ENCODE measurements at regions not wholly inside any gene's neighbourhood (a gene's known extent, or its start where the extent isn't known, plus 50 kb on each side); places are given as distances from the start of the nearest gene placed in this dataset.

DNA sequence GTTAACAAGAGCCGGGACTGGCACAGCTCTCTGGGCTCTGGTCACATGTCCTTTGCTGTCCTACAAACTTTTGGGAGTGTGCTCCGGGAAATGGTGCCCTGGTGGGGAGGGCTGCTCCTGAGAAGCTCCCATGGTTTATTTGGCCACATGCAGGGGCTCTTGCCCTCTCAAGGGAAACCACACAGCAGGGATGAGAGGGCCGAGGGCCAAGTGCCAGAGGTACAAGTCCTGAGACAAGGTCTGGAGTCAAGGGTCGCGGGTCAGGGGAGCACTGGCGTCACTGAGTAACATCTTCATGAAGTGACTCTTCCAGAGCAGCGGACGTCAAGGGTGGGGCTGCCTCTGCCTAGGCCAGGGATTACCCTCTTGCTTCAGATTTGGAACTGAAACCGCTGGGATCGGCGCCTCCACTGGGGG, 1160.6 kb downstream of the TBC1D22A start:
- no peak overlapping the region for H4K91ac ChIP-seq (ENCODE audit: insufficient read depth, low read depth, low read length)
- H3K18ac ChIP-seq (ENCODE audit: low read depth, low read length), result no peak overlapping the region
- H2BK5ac ChIP-seq (ENCODE audit: low read depth, low read length, poor library complexity, severe bottlenecking), result no peak overlapping the region
- H3K9ac ChIP-seq (ENCODE audit: low read depth, low read length), result no peak overlapping the region
- H3K14ac ChIP-seq (replicated peaks; ENCODE audit: low read depth, low read length), result no peak overlapping the region
- no peak overlapping the region for H3K4me3 ChIP-seq (ENCODE audit: insufficient read depth, low read depth, low read length)
- no peak overlapping the region for H3K23ac ChIP-seq (ENCODE audit: low read depth, low read length)
- no peaks in the 10 kb centered on the region for H4K20me1 ChIP-seq (ENCODE audit: insufficient read depth, low read length)
- H4K5ac ChIP-seq (ENCODE audit: low read depth, low read length), result no peak overlapping the region
- ATAC-seq (ENCODE audit: low read depth) (no peak), DNase-seq (no peak)
- no peak overlapping the region for H2AK5ac ChIP-seq (ENCODE audit: low read depth, low read length)
- H2AFZ ChIP-seq (replicated peaks; ENCODE audit: low read length, poor library complexity), result no peak overlapping the region
- no peaks in the 10 kb centered on the region for H3K9me1 ChIP-seq (ENCODE audit: insufficient read depth, low read length)
- intact Hi-C loops (cut with micrococcal nuclease) (no loop called here), in situ Hi-C loops (cut with MboI; ENCODE audit: low sequenced_read_pairs) (no loop called here), dilution Hi-C loops (cut with HindIII; ENCODE audit: low sequenced_read_pairs, unreplicated experiment) (no loop called here)
- no peaks in the 10 kb centered on the region for H3K27me3 ChIP-seq (ENCODE audit: control insufficient read depth, insufficient read depth, low read length)
- H4K8ac ChIP-seq (ENCODE audit: low read depth in 2 of 2, low read length in 2 of 2), result no peak overlapping the region
- H3K4me2 ChIP-seq (ENCODE audit: low read depth, low read length), result no peak overlapping the region
- H2BK20ac ChIP-seq (ENCODE audit: low read depth, low read length), result no peak overlapping the region
- no peaks in the 10 kb centered on the region for H3K79me1 ChIP-seq (ENCODE audit: low read depth in 1 of 2, low read length in 2 of 2)
- H2BK120ac ChIP-seq (ENCODE audit: low read depth, low read length), result no peak overlapping the region
- TF ChIP-seq MXI1 (IDR thresholded peaks at IDR 0.05; ENCODE audit: borderline replicate concordance, low read depth, low read length), result no peak
- TF ChIP-seq MAZ (IDR thresholded peaks at IDR 0.05; ENCODE audit: borderline replicate concordance, low read depth, low read length), result no peak
- no peak for TF ChIP-seq SMC3 (IDR thresholded peaks at IDR 0.05; ENCODE audit: low read depth, low read length)
- no peak for TF ChIP-seq NFE2L2 (IDR thresholded peaks at IDR 0.05; ENCODE audit: low read depth, low read length)
- TF ChIP-seq CHD1 (IDR thresholded peaks at IDR 0.05; ENCODE audit: low read depth, low read length), result no peak
- TF ChIP-seq FOS (IDR thresholded peaks at IDR 0.05; ENCODE audit: low read depth, low read length), result no peak
- no peak for TF ChIP-seq BHLHE40 (IDR thresholded peaks at IDR 0.05; ENCODE audit: low read depth, low read length)
- TF ChIP-seq RAD21 (IDR thresholded peaks at IDR 0.05; ENCODE audit: low read length), result no peak
- TF ChIP-seq RFX5 (IDR thresholded peaks at IDR 0.05; ENCODE audit: low read depth, low read length), result no peak
- TF ChIP-seq CEBPB (IDR thresholded peaks at IDR 0.05; ENCODE audit: low read depth, low read length), result no peak
- TF ChIP-seq RCOR1 (IDR thresholded peaks at IDR 0.05; ENCODE audit: insufficient replicate concordance, low read length), result no peak
- TF ChIP-seq CTCF (conservative IDR thresholded peaks at IDR 0.05; ENCODE audit: low read depth, low read length), result no peak
- no peak for TF ChIP-seq ELK1 (IDR thresholded peaks at IDR 0.05; ENCODE audit: borderline replicate concordance, low read depth, low read length)
- TF ChIP-seq USF2 (IDR thresholded peaks at IDR 0.05; ENCODE audit: low read depth, low read length), result no peak
- TF ChIP-seq MAFK (IDR thresholded peaks at IDR 0.05; ENCODE audit: low read depth, low read length), result no peak
- WGBS, 2 experiments (ENCODE audit: extremely low coverage in 2 of 2, insufficient read length in 1 of 2), result 63% methylated on average over 1 of the region's 11 CpGs; no CpG with 5 or more reads in 1 of the 2 experiments
- no peak overlapping the region for H2AK9ac ChIP-seq (replicated peaks; ENCODE audit: low read depth, low read length, poor library complexity)
- no peak overlapping the region for H3K4ac ChIP-seq (ENCODE audit: low read depth, low read length)
- ChIA-PET POLR2A (ENCODE audit: unreplicated experiment) (no interaction called here), CTCF (no interaction called here)
- no peak overlapping the region for H3K27ac ChIP-seq (ENCODE audit: insufficient read depth, low read length)
- no peak overlapping the region for H3K56ac ChIP-seq (ENCODE audit: extremely low read depth, insufficient read depth, low read length)
- H3K36me3 ChIP-seq (ENCODE audit: control insufficient read depth, insufficient read depth, low read length), result no peaks in the 10 kb centered on the region
- peaks cover 66% of the 10 kb centered on the region for H3K9me3 ChIP-seq (ENCODE audit: control insufficient read depth, insufficient read depth, low read length)
- H3K4me1 ChIP-seq (ENCODE audit: control insufficient read depth, insufficient read depth, low read length), result no peaks in the 10 kb centered on the region
- no peak overlapping the region for H2BK15ac ChIP-seq (ENCODE audit: low read depth, low read length)
- no TSS peak for BruUV-seq (replicated peaks)

Measured in IMR-90 (cell line).